CD14-positive monocyte (primary cell): ENCODE measurements at regions not wholly inside any gene's neighbourhood (a gene's known extent, or its start where the extent isn't known, plus 50 kb on each side); places are given as distances from the start of the nearest gene placed in this dataset.

Source experiments
- DNase-seq, 3 donors: peaks; one replicate each; pipeline ENCODE4 v3.0.0-alpha.2; 2011 to 2022
- H2AFZ ChIP-seq: 2 replicates; pipeline ENCODE4 v1.6.0; 2012; ENCODE audit warnings: mild to moderate bottlenecking, low read depth, low read length, inconsistent platforms; ENCODE audit not compliant: insufficient read depth, poor library complexity, severe bottlenecking
- H3K27ac ChIP-seq, 2 donors: 1 replicate in 1 of 2; 2 replicates in 1 of 2; pipeline ENCODE4 v1.5.1; 2012 to 2013; ENCODE audit warnings: low read length in 2 of 2, control low read depth in 1 of 2, inconsistent platforms in 1 of 2, low read depth in 1 of 2, mild to moderate bottlenecking in 1 of 2
- H3K27me3 ChIP-seq, 2 donors: one replicate each; pipeline versions ENCODE4 v1.6.0 to v1.6.1; 2011 to 2013; ENCODE audit warnings: low read length in 2 of 2; ENCODE audit not compliant: control insufficient read depth in 2 of 2, insufficient read depth in 2 of 2
- H3K36me3 ChIP-seq, 2 donors: replicated peaks in 1 of 2; 1 replicate in 1 of 2; 2 replicates in 1 of 2; pipeline versions ENCODE4 v1.5.1 to v1.6.1; 2012 to 2013; ENCODE audit warnings: low read length in 2 of 2, control low read depth in 1 of 2, inconsistent platforms in 1 of 2, mild to moderate bottlenecking in 1 of 2; ENCODE audit not compliant: insufficient read depth in 2 of 2, control insufficient read depth in 1 of 2
- H3K4me1 ChIP-seq, 2 donors: 1 replicate in 1 of 2; 2 replicates in 1 of 2; pipeline versions ENCODE4 v1.5.1 to v1.6.1; 2012 to 2013; ENCODE audit warnings: low read length in 2 of 2, control low read depth in 1 of 2, inconsistent platforms in 1 of 2, mild to moderate bottlenecking in 1 of 2, moderate library complexity in 1 of 2; ENCODE audit not compliant: insufficient read depth in 2 of 2, control insufficient read depth in 1 of 2
- H3K4me2 ChIP-seq: replicated peaks from 2 replicates; pipeline ENCODE3; 2012; ENCODE audit warnings: low read length, moderate library complexity, mild to moderate bottlenecking; ENCODE audit not compliant: poor library complexity, severe bottlenecking; ENCODE audit errors: extremely low read depth
- H3K4me3 ChIP-seq, 3 experiments: fragments of 200-600 bp in 1 of 3; sonication (generic) in 1 of 3; replicated peaks in 1 of 3; 1 replicate in 2 of 3; 2 replicates in 1 of 3; pipeline ENCODE4 v1.5.1; 2011 to 2013; ENCODE audit warnings: low read length in 3 of 3, mild to moderate bottlenecking in 3 of 3, control low read depth in 2 of 3, low read depth in 2 of 3, inconsistent platforms in 1 of 3, moderate library complexity in 1 of 3
- H3K79me2 ChIP-seq: 2 replicates; pipeline ENCODE4 v1.6.0; 2012; ENCODE audit warnings: mild to moderate bottlenecking, control low read depth, inconsistent platforms, low read length, moderate library complexity; ENCODE audit not compliant: insufficient read depth
- H3K9ac ChIP-seq: 2 replicates; pipeline ENCODE4 v1.6.0; 2017; ENCODE audit warnings: low read length, mild to moderate bottlenecking; ENCODE audit not compliant: insufficient read depth, poor library complexity, severe bottlenecking
- H3K9me3 ChIP-seq, 2 donors: replicated peaks in 1 of 2; 1 replicate in 1 of 2; 2 replicates in 1 of 2; pipeline versions ENCODE4 v1.5.1 to v1.6.1; 2012 to 2013; ENCODE audit warnings: low read length in 2 of 2, control low read depth in 1 of 2; ENCODE audit not compliant: control insufficient read depth in 1 of 2, insufficient read depth in 1 of 2
- H4K20me1 ChIP-seq: 2 replicates; pipeline ENCODE4 v1.6.0; 2012; ENCODE audit warnings: mild to moderate bottlenecking, low read length, control low read depth, moderate library complexity; ENCODE audit not compliant: insufficient read depth
- H3K27ac Mint-ChIP-seq, 7 donors: one replicate each; pipeline ENCODE4 v1.8.0; 2020; ENCODE audit warnings: mild to moderate bottlenecking in 7 of 7, mixed read lengths in 7 of 7, moderate library complexity in 6 of 7, inconsistent platforms in 2 of 7
- H3K27me3 Mint-ChIP-seq, 3 donors: one replicate each; pipeline ENCODE4 v1.8.0; 2021 to 2022; ENCODE audit warnings: low read depth in 3 of 3, mild to moderate bottlenecking in 3 of 3, mixed read lengths in 3 of 3, moderate library complexity in 3 of 3, inconsistent platforms in 1 of 3
- H3K36me3 Mint-ChIP-seq, 2 donors: one replicate each; pipeline ENCODE4 v1.8.0; 2020; ENCODE audit warnings: mixed read lengths in 2 of 2, inconsistent platforms in 1 of 2, mild to moderate bottlenecking in 1 of 2
- H3K4me1 Mint-ChIP-seq: one replicate; pipeline ENCODE4 v1.8.0; 2020; ENCODE audit warnings: mild to moderate bottlenecking, mixed read lengths
- H3K4me3 Mint-ChIP-seq, 2 donors: one replicate each; pipeline ENCODE4 v1.8.0; 2020; ENCODE audit warnings: mild to moderate bottlenecking in 2 of 2, mixed read lengths in 2 of 2, moderate library complexity in 1 of 2
- H3K9me3 Mint-ChIP-seq, 7 donors: one replicate each; pipeline ENCODE4 v1.8.0; 2020 to 2022; ENCODE audit warnings: mixed read lengths in 7 of 7, mild to moderate bottlenecking in 6 of 7, moderate library complexity in 6 of 7, inconsistent platforms in 2 of 7
- CTCF ChIP-seq: fragments of 200-600 bp; IDR thresholded peaks from one replicate; pipeline ENCODE4 v1.8.0; 2022; ENCODE audit warnings: antibody characterized with exemption, mild to moderate bottlenecking
- WGBS: methylation state at CpG from one replicate; pipeline ENCODE4 v1.1.5; 2013; ENCODE audit warnings: missing lambda C conversion rate; ENCODE audit not compliant: insufficient coverage; 5-methylcytosine and 5-hydroxymethylcytosine counted together
- intact Hi-C, 2 donors: fragments of 100-400 bp; cut with micrococcal nuclease; formaldehyde crosslinking; loops; one replicate each; pipeline versions ENCODE4 v1.15.0 to v1.15.1; 2023

GRCh38 chr10:126840576-126841135 is 64.6 kb upstream of the DOCK1 start:
- WGBS = 96% methylated on average over 6 of the region's 10 CpGs
- Histone ChIP-seq H3K4me3 (no peak overlapping the region), H3K36me3 (no peaks in the 10 kb centered on the region), H3K27ac (no peak overlapping the region), H3K9ac (no peak overlapping the region), H3K79me2 (no peaks in the 10 kb centered on the region), H3K27me3 (no peaks in the 10 kb centered on the region), H3K4me2 (no peak overlapping the region), H3K4me1 (no peaks in the 10 kb centered on the region), H3K9me3 (no peaks in the 10 kb centered on the region), H4K20me1 (no peaks in the 10 kb centered on the region), H2AFZ (no peak overlapping the region)
- intact Hi-C loops = no loop called here
- H3K4me3 Mint-ChIP-seq = no peak overlapping the region
- H3K27me3 Mint-ChIP-seq = peaks cover 1 to 3% (median 2%) of the 10 kb centered on the region in 3 donors
- H3K9me3 Mint-ChIP-seq = peaks cover 0 to 3% (median 2%) of the 10 kb centered on the region in 7 donors
- TF ChIP-seq CTCF = no peak
- no peak overlapping the region for H3K27ac Mint-ChIP-seq
- H3K36me3 Mint-ChIP-seq = no peaks in the 10 kb centered on the region
- no peak for DNase-seq
- H3K4me1 Mint-ChIP-seq = no peaks in the 10 kb centered on the region

- H3K27ac ChIP-seq = no peak overlapping the region
- H3K9ac ChIP-seq = no peak overlapping the region
- no peak for TF ChIP-seq CTCF
- Mint-ChIP-seq H3K36me3 (no peaks in the 10 kb centered on the region), H3K4me3 (no peak overlapping the region), H3K27ac (no peak overlapping the region), H3K4me1 (no peaks in the 10 kb centered on the region), H3K27me3 (peaks cover 1 to 3% (median 2%) of the 10 kb centered on the region in 3 donors), H3K9me3 (peaks cover 0 to 3% (median 2%) of the 10 kb centered on the region in 7 donors)
- no peak overlapping the region for H3K4me3 ChIP-seq
- H3K79me2 ChIP-seq = no peaks in the 10 kb centered on the region
- H2AFZ ChIP-seq = no peak overlapping the region
- no peaks in the 10 kb centered on the region for H3K36me3 ChIP-seq
- H4K20me1 ChIP-seq = no peaks in the 10 kb centered on the region
- H3K27me3 ChIP-seq = no peaks in the 10 kb centered on the region
- DNase-seq = no peak
- H3K4me1 ChIP-seq = no peaks in the 10 kb centered on the region
- WGBS = 62% methylated on average over 3 of the region's 5 CpGs
- intact Hi-C loops = no loop called here
- H3K9me3 ChIP-seq = no peaks in the 10 kb centered on the region
- no peak overlapping the region for H3K4me2 ChIP-seq
Measured at GRCh38 chr10:126841341-126841895, 63.8 kb upstream of the DOCK1 start.
